Caki2 (cell line): ENCODE measurements at regions not wholly inside any gene's neighbourhood (a gene's known extent, or its start where the extent isn't known, plus 50 kb on each side); places are given as distances from the start of the nearest gene placed in this dataset.

Experiments used
- DNase-seq: peaks from one replicate; pipeline ENCODE4 v3.0.0-alpha.2; 2015; ENCODE audit warnings: low read depth
- in situ Hi-C: cut with HindIII; loops from 2 replicates; pipeline ENCODE4 v1.10.0; 2016; ENCODE audit warnings: low sequenced_read_pairs, low pct_unique_long_range_greater_than_20kb, mixed read lengths

- no peak for DNase-seq
- in situ Hi-C loops = no loop called here
These were observed 228.1 kb downstream of the OMA1 start for GRCh38 chr1:58318157-58319005.

GRCh38 chr1:58317694-58318093 lies 228.8 kb downstream of the OMA1 start:
- DNase-seq = no peak
- in situ Hi-C loops = no loop called here

DNA sequence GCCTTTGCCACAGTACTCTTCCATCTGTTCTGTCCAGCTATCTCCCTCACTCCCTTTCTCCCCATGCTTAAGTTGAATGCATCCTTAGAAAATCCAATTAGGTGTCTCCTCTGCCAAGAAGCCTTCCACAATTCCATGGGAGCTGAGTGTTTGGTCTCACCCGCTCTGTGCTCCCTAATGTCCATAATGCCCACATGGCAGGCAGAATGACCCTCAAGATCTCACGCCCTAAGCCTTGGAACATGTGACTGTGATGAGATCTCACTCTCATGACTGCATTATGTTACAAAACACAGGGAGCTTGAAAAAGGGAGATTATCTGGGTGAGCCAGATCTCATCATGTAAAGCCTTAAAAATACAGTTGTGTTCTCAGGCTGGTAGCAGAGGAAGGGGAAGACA lies 229.4 kb downstream of the OMA1 start:
- no peak for DNase-seq
- in situ Hi-C loops = no loop called here

DNA sequence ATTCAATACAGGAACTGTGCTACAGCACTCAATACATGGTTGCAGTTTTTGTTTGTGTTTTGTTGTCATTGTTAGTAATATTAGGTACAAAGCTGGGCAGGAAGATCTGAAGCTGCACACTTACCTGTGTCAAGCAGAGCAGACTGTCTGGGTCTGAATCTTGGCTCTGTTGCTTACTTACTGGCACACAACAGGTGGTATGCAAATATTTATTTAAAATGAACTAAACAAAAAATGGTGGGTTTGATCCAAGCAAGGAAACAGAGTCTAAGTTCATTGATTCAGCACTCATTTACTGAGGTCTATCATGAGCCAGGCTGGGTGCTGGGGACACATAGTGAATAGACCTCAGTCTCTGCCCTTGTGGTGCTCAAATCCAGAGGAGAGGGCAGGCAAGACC lies 230.4 kb downstream of the OMA1 start:
- in situ Hi-C loops = no loop called here

GRCh38 chr1:58312971-58313563 lies 233.5 kb downstream of the OMA1 start:
- in situ Hi-C loops = no loop called here

More for the DNA sequence above, 230.4 kb downstream of the OMA1 start:
- no peak for DNase-seq

DNA sequence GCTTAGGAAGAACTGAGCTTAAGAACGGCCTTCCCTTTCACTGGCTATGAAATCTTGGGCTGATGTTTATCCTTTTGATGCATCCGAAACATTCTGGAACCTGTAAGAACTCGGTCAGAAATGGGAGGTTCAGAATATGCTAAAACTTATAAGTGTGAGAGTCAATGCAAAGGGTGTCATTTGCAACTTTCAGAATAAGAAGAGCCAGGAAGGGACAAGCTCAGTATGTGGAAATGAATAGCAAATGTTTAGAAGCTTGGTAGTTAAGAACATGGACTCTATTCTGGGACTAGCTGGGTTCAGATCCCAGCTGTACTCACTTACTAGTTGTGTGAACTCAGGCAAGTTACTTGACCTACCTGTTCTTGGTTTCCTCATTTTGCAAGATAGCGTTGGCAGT lies 234.1 kb downstream of the OMA1 start:
- no peak for DNase-seq
- in situ Hi-C loops = no loop called here

More at GRCh38 chr1:58312971-58313563, 233.5 kb downstream of the OMA1 start:
- DNase-seq = no peak

DNA sequence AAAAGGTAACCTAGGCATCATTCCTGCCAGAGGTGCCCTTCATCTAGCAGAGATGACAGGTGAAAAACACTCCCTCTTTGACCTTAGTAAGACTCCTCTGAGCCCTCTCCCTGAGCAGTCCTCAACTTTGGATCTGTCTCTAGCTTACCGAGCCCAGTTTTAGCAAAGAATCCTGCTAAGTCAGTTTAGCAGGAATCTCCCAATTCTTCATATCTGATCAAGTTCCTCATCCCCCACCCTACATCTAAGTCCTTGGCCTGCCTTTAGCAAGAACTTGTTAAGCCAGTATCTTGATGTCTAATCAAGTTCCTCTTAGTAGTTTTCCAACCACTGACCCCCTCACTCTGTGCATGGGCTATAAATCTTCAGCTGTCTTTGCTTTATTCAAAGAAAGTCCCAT lies 235.6 kb downstream of the OMA1 start:
- in situ Hi-C loops = no loop called here
- no peak for DNase-seq

GRCh38 chr1:58310469-58310868 lies 236.1 kb downstream of the OMA1 start:
- in situ Hi-C loops = no loop called here
- no peak for DNase-seq

DNA sequence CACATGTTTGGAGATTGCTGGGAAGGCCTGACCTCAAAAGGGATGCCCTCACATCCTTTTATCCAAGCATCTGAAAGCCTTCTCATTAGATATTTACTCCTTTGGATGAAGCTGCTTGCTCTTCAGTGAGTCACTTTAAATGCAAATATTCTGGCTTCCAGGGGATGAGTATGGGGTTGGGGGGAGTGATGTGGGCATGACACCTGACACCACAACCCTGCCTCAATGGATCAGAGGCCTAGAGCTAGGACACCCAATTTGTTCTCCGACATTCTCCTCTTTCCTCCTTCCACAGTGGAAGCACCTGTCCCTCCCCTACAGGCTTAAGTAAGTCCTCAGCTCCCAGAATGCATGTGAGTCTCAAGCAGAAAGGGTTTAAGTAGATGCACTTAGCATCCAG lies 238.3 kb downstream of the OMA1 start:
- in situ Hi-C loops = no loop called here
- no peak for DNase-seq

- in situ Hi-C loops = no loop called here
- no peak for DNase-seq
These were observed 239.1 kb downstream of the OMA1 start for GRCh38 chr1:58307431-58307830.

DNA sequence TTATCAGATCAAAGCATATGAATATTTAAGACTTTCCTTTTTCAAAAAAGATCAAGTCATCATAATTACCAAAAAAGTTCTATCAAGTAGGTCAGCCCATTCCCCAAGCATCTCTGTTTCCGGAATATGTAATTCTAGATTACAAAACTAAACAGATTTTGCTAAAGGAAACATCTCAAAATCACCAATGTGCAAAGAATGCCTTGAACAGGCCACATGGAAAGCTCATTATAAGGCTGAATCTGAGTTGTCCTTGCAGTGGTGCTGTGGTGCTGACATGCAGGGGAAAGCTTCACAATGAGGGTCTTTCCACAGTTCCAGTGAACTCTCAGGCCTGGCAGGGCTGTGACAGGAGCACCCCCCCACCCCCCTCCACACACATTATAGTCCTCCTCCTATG lies 240.9 kb downstream of the OMA1 start:
- in situ Hi-C loops = no loop called here
- DNase-seq = no peak

DNA sequence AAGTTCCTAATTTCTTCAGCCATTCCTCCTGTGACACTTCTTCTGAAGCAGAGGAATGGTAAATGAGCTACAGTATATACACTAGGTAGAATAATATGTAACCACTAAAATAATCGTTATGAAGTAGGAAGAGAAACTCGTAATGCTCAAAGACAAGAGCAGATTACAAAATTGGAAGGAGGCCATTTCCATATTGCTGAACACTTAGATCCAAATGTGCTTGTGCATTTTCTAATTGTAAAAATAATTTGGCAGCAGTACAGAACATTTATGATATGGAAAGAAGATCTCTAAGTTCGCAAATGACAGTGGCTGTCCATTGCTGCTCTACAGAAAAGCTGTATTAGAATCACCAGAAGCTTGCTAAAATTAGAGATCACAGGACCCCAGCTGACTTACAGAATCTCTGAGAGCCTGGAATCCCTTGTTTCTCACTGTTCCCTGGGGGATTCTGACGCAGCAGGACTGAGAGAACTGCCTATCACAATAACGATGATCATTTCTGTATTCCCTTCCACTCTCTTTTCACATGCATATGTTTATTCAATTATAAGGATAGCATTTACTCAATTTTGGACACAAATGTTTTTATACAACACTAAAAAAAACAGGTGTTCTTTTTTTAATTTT lies 242.1 kb downstream of the OMA1 start:
- in situ Hi-C loops = no loop called here
- DNase-seq = no peak

DNA sequence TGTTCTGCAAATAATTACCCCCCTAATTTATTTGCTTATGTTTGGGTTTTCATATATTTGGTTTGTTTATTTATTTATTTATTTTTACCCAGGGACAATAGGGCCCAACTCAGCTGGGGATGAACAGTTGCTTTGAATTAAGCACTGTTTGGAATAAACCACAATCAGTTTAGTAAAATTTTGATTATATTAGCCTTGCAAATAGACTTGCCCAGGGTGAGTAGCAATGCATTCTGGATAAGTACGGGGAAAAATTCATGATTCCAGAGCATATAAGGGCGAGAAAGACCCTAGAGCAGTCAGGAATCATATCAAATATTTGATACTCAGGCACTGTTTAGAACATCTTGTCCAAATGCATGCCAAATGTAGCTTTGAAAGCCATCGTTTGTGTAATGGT lies 242.7 kb downstream of the OMA1 start:
- in situ Hi-C loops = no loop called here
- no peak for DNase-seq

DNA sequence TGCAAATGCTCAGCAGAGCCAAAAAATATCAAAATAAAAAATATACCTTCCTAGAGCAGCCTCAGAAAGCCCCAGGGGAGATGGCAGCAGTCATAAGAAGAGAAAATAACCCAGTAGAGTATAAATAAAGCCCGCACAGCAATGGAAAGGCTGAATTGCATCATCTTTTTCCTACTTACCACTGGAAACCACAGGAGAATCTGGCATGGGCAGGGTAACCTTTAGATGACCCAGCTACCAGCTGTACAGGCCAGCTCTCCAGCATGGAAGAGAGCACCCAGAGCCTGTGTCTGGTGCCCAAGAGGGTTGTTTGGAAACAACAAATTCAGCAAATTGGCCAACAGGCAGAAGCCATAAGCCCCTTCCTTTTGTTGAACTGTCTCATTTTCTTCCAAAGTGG lies 253.1 kb downstream of the OMA1 start:
- DNase-seq = no peak
- in situ Hi-C loops = no loop called here

GRCh38 chr1:58290685-58291372 lies 255.7 kb downstream of the OMA1 start:
- in situ Hi-C loops = no loop called here
- DNase-seq = peak; percentile 19

DNA sequence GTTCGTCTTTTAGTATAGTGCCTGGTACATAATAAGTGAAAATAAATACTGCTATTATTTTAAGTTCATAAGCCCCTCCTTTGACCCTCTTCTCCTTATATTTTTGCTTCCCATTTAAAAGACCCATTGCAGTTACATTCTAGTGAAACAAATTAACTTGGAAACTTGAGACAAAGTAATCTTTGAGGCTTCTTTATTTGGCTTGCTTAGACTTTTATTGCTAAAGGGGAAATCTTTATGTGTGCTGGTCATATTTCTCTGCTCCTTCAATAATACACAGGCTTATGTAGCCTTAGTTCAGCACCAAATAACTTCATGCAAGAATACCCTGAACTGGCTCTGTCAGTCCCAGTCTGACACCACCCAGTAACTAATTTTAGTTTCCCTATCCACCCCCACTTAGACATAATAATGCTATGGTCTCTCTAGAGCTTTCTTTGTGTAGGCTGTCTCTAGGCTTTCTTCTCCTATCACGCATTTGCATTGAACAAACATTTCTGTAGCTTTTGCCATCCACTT lies 257.8 kb downstream of the OMA1 start:
- DNase-seq = no peak
- in situ Hi-C loops = no loop called here

DNA sequence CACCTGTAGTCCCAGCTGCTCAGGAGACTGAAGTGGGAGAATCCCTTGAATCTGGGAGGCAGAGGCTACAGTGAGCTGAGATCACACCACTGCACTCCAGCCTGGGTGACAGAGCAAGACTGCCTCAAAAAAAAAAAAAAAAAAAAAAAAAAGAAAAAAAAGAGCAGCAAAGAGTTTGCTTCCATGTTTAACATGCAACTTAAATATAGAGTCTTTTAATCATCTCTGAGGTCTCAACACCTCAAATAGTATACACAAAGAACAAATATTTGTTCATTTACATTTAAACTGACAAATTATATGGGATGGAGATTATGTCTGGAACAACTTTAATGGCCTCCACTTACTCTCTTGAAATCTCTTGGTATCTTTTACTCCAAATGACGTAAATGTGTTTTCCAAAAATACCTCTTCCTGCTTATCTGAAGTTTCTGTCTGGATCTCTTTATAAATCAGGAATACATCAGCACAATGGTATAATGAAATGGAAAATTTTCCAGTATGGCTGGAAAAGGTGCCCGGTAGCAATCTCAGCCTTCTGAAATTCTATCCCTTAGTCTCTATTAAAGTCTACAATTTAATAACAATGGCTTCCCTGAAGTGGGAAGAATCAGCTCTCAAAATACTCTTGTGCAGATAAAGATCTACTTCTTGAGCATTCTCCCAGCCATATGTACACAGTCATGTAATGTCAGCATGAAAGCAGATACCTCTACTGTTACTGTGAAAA lies 258.5 kb downstream of the OMA1 start:
- no peak for DNase-seq
- in situ Hi-C loops = no loop called here

DNA sequence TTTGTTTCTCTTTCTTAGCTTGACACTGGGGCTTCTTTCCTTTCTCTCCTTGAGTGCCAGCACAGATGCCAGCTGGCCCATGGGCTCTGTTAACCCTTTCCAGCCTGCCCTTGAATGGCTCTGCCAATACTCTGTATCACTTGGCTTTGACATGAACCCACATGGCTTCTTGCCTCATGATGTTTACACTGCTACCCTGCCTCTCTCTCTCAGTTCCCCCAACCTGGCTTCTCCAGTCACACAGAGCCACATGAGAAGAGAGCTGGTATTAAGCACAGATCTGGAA lies 262.4 kb downstream of the OMA1 start:
- in situ Hi-C loops = no loop called here
- DNase-seq = no peak
